COLO668 (cell line): ENCODE measurements at regions not wholly inside any gene's neighbourhood (a gene's known extent, or its start where the extent isn't known, plus 50 kb on each side); places are given as distances from the start of the nearest gene placed in this dataset.
"Not testable (repeated sequence)": the region's sequence is repeated elsewhere in the genome, so short reads cannot be mapped to it uniquely, and the experiment has no call there.

ENCODE experiments used
- DNase-seq: peaks from one replicate; lab custom pipeline; 2025; ENCODE audit not compliant: unreplicated experiment; lab: John Stamatoyannopoulos, UW

DNA sequence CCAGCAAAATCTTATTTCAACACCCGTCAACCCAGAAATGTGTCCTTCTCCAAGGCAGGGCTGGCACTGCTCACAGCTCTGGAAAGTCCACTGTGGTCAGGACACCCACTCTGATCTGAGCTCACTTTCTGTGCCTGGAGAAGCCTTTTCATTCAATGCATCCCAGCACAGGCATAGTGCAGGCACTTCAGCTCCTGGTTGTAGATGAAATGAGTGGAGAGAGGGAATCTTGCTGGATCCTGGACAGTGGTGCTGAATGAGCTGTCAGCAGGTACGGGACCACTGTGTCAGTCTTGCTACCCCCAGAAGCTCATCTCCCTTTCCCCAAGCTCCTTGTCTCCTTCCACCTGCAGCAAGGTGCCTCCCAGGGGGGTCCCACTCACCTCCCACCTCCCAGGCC is 86.1 kb upstream of the SALL1 start:
- DNase-seq: no peak

DNA sequence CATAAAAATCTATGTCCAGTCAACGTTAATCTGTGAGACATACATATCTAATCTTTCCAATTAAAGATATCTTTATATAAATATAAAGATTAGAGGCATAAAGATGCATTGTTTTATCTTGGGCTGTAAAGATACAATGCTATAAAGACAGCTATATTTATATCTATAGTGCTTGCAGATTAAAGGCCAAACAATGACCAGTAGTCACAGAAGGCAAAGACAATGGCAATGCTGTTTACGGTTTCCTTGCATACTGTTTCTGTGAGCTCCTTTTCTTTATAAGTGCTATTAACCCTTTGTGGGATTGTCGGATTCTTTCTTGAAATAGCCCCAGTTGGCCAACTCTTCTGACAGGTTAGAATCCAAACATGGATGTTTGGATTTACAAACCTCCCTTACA is 85.5 kb upstream of the SALL1 start:
- DNase-seq: no peak

DNA sequence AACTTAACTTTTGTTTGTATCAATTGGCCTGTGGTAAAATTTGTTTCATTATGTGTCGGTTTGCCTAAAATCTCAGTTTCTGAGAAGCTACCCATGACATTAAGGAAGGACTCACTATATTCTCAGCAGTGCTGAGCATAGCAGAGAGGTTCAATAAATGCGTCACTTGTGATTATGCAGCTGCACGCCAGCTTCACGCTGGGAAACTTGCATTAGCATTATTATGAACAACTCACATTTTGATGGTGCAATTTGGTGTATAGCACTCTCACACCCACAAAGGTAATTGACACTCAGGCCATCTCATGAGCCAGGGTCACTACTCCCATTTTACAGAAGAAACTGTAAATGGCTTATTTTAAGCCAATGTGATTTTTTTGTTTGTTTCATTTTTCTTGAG is 80.6 kb upstream of the SALL1 start:
- DNase-seq: no peak

DNA sequence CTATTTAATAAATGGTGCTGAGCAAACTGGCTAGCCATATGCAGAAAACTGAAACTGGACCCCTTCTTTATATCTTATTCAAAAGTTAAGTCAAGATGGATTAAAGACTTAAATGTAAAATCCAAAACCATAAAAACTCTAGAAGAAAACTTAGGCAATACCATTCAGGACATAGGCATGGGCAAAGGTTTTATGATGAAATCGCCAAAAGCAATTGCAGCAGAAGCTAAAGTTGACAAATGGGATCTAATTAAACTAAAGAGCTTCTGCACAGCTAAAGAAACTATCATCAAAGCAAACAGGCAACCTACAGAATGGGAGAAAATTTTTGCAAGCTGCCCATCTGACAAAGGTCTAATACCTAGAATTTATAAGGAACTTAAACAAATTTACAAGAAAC is 79.0 kb upstream of the SALL1 start:
- not testable (repeated sequence) for DNase-seq

DNA sequence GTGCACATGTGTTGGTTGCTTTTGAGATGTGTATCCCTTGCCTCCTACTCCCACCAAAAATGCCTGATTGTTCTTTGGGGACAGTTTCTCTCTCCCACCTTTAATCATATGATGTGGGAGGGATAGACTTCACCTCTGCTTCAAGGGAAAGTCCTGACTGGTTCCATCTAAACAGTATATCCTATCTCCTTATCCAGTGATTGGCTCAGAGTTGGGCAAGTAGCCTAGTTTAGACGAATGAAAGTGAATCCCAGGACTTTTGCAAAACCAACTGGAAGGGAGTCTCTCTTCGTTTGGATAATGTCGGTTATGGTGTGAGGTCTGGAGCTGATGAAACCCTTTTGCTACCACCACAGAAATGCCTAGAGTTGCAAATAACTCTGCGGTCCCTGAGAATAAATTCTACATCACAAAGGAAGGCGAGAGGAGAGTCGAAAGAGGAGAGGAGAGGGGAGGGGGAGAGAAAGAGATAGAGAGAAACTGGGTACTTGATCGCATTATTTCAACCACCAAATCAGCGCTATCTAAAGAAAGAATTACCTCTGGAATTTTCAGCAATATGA is 77.1 kb upstream of the SALL1 start:
- no peak for DNase-seq

DNA sequence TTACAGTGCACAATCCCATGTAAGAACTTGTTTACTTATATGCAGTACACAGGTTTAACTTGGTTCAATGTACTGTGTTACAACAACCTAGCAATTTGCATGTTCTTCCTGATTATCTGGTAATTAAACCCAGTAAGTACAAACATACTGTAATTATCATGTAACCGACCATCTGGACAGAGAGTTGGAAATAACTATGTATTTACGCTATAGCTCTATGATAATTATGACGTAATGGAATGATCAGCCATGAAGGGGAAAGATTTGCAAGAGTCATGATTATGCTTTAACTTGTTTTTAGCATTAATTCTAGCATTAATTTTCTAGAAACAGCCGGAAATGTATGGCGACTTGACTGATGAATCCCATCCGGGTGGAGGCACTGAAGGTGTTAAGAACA is 74.8 kb upstream of the SALL1 start:
- DNase-seq: peak; percentile 27

DNA sequence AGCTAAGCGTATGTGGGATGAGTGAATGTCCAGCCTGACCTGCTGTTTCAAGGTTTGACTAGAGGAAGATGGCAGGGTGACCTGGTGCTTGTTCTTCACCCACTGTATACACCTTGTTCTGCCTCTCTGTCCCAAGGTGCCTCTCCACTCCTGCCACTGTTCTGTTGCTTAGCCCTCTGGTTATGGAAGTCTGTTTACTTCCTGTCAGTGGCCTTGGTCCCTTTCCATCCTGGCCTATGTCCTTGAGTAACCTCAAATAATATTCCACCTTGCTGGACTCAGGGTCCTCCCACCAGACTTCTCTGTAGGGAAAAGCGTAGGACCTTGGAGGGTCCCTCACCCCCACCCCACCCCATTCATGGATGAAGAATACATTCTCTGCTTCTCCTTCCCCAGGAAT is 73.2 kb upstream of the SALL1 start:
- no peak for DNase-seq

DNA sequence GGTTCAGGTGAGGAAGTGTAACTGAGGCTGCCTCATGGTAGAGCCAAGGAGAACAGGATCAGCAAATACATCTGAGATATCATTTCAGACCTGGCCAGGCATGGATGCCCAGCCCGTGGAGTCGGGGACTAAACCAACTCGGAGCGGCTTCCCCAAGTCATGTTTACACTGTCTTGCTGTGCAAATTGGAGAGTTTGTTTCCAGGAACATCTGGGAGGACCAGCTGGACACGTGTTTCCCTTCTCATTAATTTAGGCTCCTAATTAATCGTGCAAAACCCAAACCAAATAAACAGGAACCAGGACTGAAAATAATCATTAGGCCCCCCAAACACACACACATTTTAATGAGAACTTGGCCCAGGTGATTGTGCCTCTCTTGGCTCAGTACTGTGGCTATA is 70.9 kb upstream of the SALL1 start:
- peak; percentile 39 for DNase-seq

DNA sequence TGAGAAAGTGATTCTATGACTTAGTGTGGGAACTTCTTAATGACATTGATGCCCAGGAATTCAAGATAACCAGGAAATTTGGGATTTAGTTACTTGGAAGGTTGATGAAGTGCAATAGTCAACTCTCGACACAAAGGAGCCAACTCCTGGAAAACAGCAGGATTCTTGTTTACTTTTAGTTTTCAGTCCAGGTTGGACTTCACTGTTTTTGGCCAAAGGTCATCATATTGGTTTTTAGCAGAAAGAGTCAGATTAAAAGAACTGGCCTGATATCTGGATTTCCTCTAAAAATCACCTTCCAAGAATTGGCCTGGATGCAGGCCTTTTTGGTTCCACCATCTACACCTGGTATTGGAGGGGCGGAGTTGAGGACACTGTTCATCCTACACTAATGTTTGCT is 60.1 kb upstream of the SALL1 start:
- no peak for DNase-seq

DNA sequence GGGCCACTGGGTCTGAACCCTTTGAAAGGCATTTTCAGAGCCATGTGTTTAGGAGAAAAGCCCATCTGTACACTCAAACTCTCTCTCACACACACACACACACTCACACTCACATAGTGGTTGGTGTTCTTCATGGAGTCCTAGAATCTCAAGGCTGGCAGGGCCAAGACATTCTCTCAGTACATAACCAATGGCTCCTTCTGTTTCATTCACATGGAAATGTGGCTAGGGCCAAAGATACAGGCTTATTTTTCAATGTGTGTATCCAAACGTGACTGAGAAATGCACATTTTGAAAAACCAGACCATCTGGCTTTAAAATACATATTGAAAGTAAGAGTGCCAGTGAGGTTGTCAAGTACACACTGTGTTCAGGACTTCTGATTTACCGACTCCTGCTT is 59.0 kb upstream of the SALL1 start:
- no peak for DNase-seq

DNA sequence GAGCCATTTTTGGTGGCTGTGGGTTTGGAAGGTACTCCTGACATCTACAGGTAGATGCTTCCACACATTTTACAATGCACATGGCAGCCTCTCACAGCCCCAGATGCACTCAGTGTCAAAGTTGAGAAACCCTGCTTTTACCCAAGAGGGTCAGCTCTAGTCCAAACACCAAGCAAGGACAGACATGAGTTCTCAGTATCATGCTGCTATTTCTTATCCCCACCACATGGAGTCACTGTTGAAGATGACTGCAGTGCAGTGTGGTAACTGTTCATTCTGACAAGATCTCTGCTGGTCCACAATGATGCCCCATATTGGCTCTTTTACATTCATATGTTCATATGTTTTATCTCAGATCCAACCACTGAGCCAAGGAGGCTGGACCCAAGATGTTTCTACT is 50.5 kb upstream of the SALL1 start:
- DNase-seq: no peak
